Mesendoderm (in vitro differentiated cells): ENCODE measurements at regions not wholly inside any gene's neighbourhood (a gene's known extent, or its start where the extent isn't known, plus 50 kb on each side); places are given as distances from the start of the nearest gene placed in this dataset.

Experiments used
- DNase-seq: peaks from one replicate; pipeline ENCODE4 v3.0.0; 2013
- H2AK5ac ChIP-seq: 2 replicates; pipeline ENCODE4 v1.6.1; 2013; ENCODE audit warnings: low read length, inconsistent platforms
- H2BK120ac ChIP-seq: 2 replicates; pipeline ENCODE4 v1.6.1; 2013; ENCODE audit warnings: low read depth, mild to moderate bottlenecking, low read length, moderate library complexity, mixed read lengths
- H2BK15ac ChIP-seq: replicated peaks from 2 replicates; pipeline ENCODE4 v1.6.1; 2013; ENCODE audit warnings: low read depth, mild to moderate bottlenecking, moderate library complexity
- H2BK5ac ChIP-seq: 2 replicates; pipeline ENCODE4 v1.6.1; 2013; ENCODE audit warnings: low read length, inconsistent platforms
- H3K18ac ChIP-seq: 2 replicates; pipeline ENCODE4 v1.6.1; 2013; ENCODE audit warnings: mild to moderate bottlenecking, low read length, mixed read lengths
- H3K23ac ChIP-seq: one replicate; pipeline ENCODE4 v1.6.1; 2013; ENCODE audit warnings: low read length
- H3K27ac ChIP-seq: 2 replicates; pipeline ENCODE4 v1.5.1; 2013; ENCODE audit warnings: low read depth, mild to moderate bottlenecking, inconsistent platforms, low read length, moderate library complexity
- H3K27me3 ChIP-seq: 2 replicates; pipeline ENCODE4 v1.6.1; 2013; ENCODE audit warnings: low read length, control low read depth, mild to moderate bottlenecking, inconsistent platforms; ENCODE audit not compliant: insufficient read depth, poor library complexity
- H3K36me3 ChIP-seq: 2 replicates; pipeline ENCODE4 v1.6.1; 2013; ENCODE audit warnings: low read length, inconsistent platforms; ENCODE audit not compliant: control insufficient read depth, insufficient read depth
- H3K4ac ChIP-seq: one replicate; pipeline ENCODE4 v1.6.1; 2013; ENCODE audit warnings: low read depth, mild to moderate bottlenecking, low read length, moderate library complexity
- H3K4me1 ChIP-seq: 2 replicates; pipeline ENCODE4 v1.6.1; 2013; ENCODE audit warnings: low read depth, low read length, inconsistent platforms; ENCODE audit not compliant: control insufficient read depth
- H3K4me2 ChIP-seq: 2 replicates; pipeline ENCODE4 v1.6.1; 2013; ENCODE audit warnings: low read length
- H3K4me3 ChIP-seq: 2 replicates; pipeline ENCODE4 v1.5.1; 2013; ENCODE audit warnings: mild to moderate bottlenecking, low read length
- H3K56ac ChIP-seq: one replicate; pipeline ENCODE4 v1.6.1; 2013; ENCODE audit warnings: low read length
- H3K79me1 ChIP-seq: 2 replicates; pipeline ENCODE4 v1.6.1; 2013; ENCODE audit warnings: low read length, inconsistent platforms
- H3K79me2 ChIP-seq: 2 replicates; pipeline ENCODE4 v1.6.1; 2013; ENCODE audit warnings: mild to moderate bottlenecking, low read length; ENCODE audit not compliant: control insufficient read depth, insufficient read depth
- H3K9ac ChIP-seq: 2 replicates; pipeline ENCODE4 v1.6.1; 2013; ENCODE audit warnings: low read length, inconsistent platforms
- H4K5ac ChIP-seq: one replicate; pipeline ENCODE4 v1.6.1; 2013; ENCODE audit warnings: low read length
- H4K8ac ChIP-seq: one replicate; pipeline ENCODE4 v1.6.1; 2013; ENCODE audit warnings: low read depth, mild to moderate bottlenecking, control low read depth, low read length, moderate library complexity
- WGBS: extraction: QIAGEN DNeasy Blood & Tissue Kit; methylation state at CpG from one replicate; pipeline ENCODE4 v1.1.7; 2013; ENCODE audit warnings: low lambda C conversion rate, missing lambda C conversion rate; ENCODE audit not compliant: insufficient coverage; ENCODE audit errors: extremely low coverage; 5-methylcytosine and 5-hydroxymethylcytosine counted together

DNA sequence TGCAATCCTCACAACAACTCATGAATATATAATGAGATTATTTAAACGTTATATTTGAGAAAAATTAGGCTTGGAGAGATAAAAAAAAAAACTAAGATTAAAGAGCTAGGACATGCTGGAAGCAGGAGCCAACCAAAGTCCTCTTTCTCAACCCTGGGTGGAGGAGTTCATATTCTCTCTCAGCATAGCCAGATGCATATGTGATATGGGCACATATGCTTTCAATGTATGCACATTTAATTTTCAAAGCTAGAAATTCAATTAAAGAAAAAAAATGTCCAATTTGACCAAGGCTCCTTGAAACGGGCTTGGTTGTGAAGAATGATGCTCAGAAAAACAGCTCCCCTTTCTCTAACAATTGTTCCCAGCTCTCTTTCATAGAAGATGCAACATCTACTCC, 61.9 kb upstream of the GRIP1 start:
- Histone ChIP-seq H2BK5ac (no peak overlapping the region), H3K9ac (no peak overlapping the region), H2BK120ac (no peak overlapping the region), H4K5ac (no peak overlapping the region), H3K27ac (no peak overlapping the region), H3K4ac (no peak overlapping the region), H3K79me1 (no peaks in the 10 kb centered on the region), H3K79me2 (no peaks in the 10 kb centered on the region), H3K4me1 (no peaks in the 10 kb centered on the region), H4K8ac (no peak overlapping the region), H3K18ac (no peak overlapping the region), H3K23ac (no peak overlapping the region), H2AK5ac (no peak overlapping the region), H3K4me3 (no peak overlapping the region), H3K4me2 (no peak overlapping the region), H3K27me3 (no peaks in the 10 kb centered on the region), H3K36me3 (no peaks in the 10 kb centered on the region), H3K56ac (no peak overlapping the region), H2BK15ac (no peak overlapping the region)
- no CpG with 5 or more reads among the region's 2 CpGs for WGBS
- DNase-seq: no peak

DNA sequence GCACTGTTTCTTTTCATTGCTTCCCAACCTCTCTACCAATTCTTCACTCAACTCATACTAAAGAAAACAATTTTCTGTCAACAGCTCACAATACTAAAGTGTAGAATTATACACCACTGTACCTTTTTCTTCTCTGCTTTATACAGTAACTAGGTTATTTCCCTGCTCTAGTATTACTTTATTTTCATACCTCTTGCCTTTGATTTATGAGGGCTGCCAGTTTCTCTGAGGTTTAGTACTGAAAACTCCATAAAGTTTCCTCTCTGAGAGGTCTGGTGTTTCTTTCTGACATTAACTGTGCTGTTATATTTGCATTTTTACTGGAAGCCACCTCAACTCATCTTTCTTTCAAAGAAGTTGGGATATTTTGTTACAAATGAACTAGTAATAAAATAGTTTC, 63.0 kb upstream of the GRIP1 start:
- H3K4me1 ChIP-seq: peaks cover 3% of the 10 kb centered on the region
- no peak overlapping the region for H2BK5ac ChIP-seq
- no peak overlapping the region for H2BK15ac ChIP-seq
- H3K4me3 ChIP-seq: no peak overlapping the region
- no peak overlapping the region for H4K5ac ChIP-seq
- H3K23ac ChIP-seq: no peak overlapping the region
- H3K79me1 ChIP-seq: no peaks in the 10 kb centered on the region
- H3K79me2 ChIP-seq: no peaks in the 10 kb centered on the region
- no peak for DNase-seq
- no peak overlapping the region for H2AK5ac ChIP-seq
- H3K18ac ChIP-seq: no peak overlapping the region
- H3K27ac ChIP-seq: no peak overlapping the region
- no peak overlapping the region for H3K9ac ChIP-seq
- no peaks in the 10 kb centered on the region for H3K27me3 ChIP-seq
- no peak overlapping the region for H3K4me2 ChIP-seq
- no peak overlapping the region for H3K56ac ChIP-seq
- no peak overlapping the region for H3K4ac ChIP-seq
- H4K8ac ChIP-seq: no peak overlapping the region
- H3K36me3 ChIP-seq: no peaks in the 10 kb centered on the region
- H2BK120ac ChIP-seq: no peak overlapping the region

DNA sequence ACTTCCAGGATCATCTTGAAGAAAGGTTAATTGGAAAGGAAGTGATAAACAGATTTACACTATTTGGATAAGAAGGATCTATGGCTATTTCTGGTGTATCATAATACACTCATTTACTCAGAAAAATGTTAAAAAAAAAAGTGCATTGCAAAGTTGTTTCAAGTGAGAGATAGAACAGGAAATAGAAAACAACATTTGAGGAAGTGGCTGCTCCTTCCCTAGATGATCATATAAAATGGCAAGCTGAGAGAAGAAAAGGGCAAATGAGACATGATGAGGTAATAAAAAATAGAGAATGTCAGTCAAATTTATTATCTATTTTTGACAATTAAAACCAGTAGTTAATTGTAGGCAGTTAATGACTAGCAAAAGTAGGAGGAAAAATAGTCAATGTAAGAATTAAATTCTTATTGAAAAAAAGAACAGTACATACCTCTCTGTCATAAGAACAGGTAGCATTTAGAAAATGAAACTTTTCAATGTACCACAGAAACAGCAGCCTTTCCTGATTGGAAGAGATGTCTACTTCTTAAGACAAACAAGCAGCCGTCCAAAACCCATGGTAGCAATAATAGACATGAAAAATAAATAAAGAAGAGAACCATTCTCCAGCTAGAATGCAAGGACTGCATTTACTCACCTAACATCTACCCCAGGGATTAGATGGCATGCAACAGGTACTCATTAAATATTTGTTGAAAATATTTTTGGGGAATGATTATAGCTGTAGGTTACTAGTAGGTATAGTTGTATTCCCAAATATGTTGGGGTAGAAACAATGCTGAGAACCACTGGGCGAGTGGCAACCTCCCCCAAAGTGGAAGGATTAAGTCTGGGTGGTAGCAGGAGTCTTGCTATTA, 63.9 kb upstream of the GRIP1 start:
- no peaks in the 10 kb centered on the region for H3K79me2 ChIP-seq
- H3K9ac ChIP-seq: no peak overlapping the region
- no peak overlapping the region for H4K5ac ChIP-seq
- H2BK120ac ChIP-seq: no peak overlapping the region
- H2BK5ac ChIP-seq: no peak overlapping the region
- no peak overlapping the region for H3K56ac ChIP-seq
- H3K36me3 ChIP-seq: no peaks in the 10 kb centered on the region
- H3K4me2 ChIP-seq: no peak overlapping the region
- H3K18ac ChIP-seq: no peak overlapping the region
- H3K27ac ChIP-seq: no peak overlapping the region
- no CpG with 5 or more reads among the region's 2 CpGs for WGBS
- peaks cover 3% of the 10 kb centered on the region for H3K4me1 ChIP-seq
- no peak for DNase-seq
- no peaks in the 10 kb centered on the region for H3K79me1 ChIP-seq
- no peak overlapping the region for H4K8ac ChIP-seq
- H3K4ac ChIP-seq: no peak overlapping the region
- H3K4me3 ChIP-seq: no peak overlapping the region
- H2AK5ac ChIP-seq: no peak overlapping the region
- H3K23ac ChIP-seq: no peak overlapping the region
- H3K27me3 ChIP-seq: no peaks in the 10 kb centered on the region
- H2BK15ac ChIP-seq: no peak overlapping the region

DNA sequence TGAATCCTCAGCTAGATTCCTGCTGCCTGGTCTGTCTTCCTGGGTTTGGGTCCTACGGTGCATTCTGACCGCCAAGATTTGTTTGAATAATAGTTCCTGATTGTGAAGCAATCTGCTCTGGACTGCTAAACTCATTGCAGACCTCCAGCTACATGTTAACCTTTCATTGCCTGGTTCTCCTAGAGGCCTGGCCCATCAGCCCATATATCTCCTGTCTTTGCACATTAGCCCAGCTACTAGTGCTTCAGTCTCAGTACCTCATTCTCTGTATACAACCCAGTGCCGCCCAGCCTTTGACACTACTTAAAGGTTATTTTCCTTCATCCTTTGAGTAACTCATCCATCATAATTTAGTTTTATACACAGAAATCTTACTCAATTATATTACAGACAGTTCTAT, 65.6 kb upstream of the GRIP1 start:
- Histone ChIP-seq H3K79me2 (no peaks in the 10 kb centered on the region), H3K27ac (no peak overlapping the region), H4K5ac (no peak overlapping the region), H3K4ac (no peak overlapping the region), H3K27me3 (peaks cover 3% of the 10 kb centered on the region), H3K4me2 (no peak overlapping the region), H4K8ac (no peak overlapping the region), H3K56ac (no peak overlapping the region), H2BK5ac (no peak overlapping the region), H3K23ac (no peak overlapping the region), H3K4me3 (no peak overlapping the region), H2BK120ac (no peak overlapping the region), H3K18ac (no peak overlapping the region), H2BK15ac (no peak overlapping the region), H3K36me3 (no peaks in the 10 kb centered on the region), H3K79me1 (no peaks in the 10 kb centered on the region), H3K9ac (no peak overlapping the region), H3K4me1 (peaks cover 3% of the 10 kb centered on the region), H2AK5ac (no peak overlapping the region)
- WGBS: no CpG with 5 or more reads among the region's 3 CpGs
- no peak for DNase-seq

DNA sequence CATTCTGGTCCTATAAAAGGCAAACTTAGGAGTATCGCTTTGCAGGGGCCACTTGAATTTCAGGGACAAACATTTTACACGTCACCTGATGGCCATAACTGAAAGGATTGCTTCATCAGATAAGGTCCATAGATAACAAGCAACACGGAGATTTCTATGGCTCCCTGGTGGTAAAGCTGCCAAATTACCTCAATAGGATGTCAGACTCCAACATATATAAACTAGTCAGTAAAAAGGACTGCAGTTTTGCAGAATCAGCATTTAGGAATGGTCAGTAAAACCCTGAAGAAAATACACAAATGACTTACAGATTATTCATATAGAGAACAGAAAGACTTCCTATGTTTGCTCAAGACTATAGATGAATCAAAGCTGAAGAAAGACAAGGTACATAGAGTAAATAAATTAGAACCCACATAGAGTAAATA, 66.1 kb upstream of the GRIP1 start:
- H3K18ac ChIP-seq: no peak overlapping the region
- no peak overlapping the region for H2AK5ac ChIP-seq
- no CpG with 5 or more reads among the region's 3 CpGs for WGBS
- H2BK5ac ChIP-seq: no peak overlapping the region
- H3K23ac ChIP-seq: no peak overlapping the region
- H2BK15ac ChIP-seq: no peak overlapping the region
- H3K4ac ChIP-seq: no peak overlapping the region
- H3K4me1 ChIP-seq: peaks cover 3% of the 10 kb centered on the region
- no peak overlapping the region for H3K4me2 ChIP-seq
- H3K79me2 ChIP-seq: no peaks in the 10 kb centered on the region
- no peak overlapping the region for H3K9ac ChIP-seq
- H3K27me3 ChIP-seq: peaks cover 5% of the 10 kb centered on the region
- no peak overlapping the region for H3K27ac ChIP-seq
- H2BK120ac ChIP-seq: no peak overlapping the region
- no peak overlapping the region for H4K8ac ChIP-seq
- H3K79me1 ChIP-seq: no peaks in the 10 kb centered on the region
- no peak overlapping the region for H3K4me3 ChIP-seq
- no peak overlapping the region for H3K56ac ChIP-seq
- peak; percentile 71 for DNase-seq
- no peak overlapping the region for H4K5ac ChIP-seq
- no peaks in the 10 kb centered on the region for H3K36me3 ChIP-seq
